Keratinocyte (primary cell): ENCODE measurements at regions not wholly inside any gene's neighbourhood (a gene's known extent, or its start where the extent isn't known, plus 50 kb on each side); places are given as distances from the start of the nearest gene placed in this dataset.

Source experiments
- DNase-seq: peaks from one replicate; pipeline ENCODE4 v3.0.0-alpha.2; 2011; ENCODE audit warnings: low read depth, missing footprints, low spot score
- FAIRE-seq: peaks from 2 replicates; lab custom pipeline; 2011; peaks lifted over from hg19 to GRCh38; lab: Jason Lieb, UNC
- H2AFZ ChIP-seq: 2 replicates; pipeline ENCODE4 v1.6.0; 2012; ENCODE audit warnings: low read length, control low read depth, inconsistent platforms; ENCODE audit not compliant: control insufficient read depth
- H3K27ac ChIP-seq: 2 replicates; pipeline ENCODE4 v1.5.1; 2011; ENCODE audit warnings: low read length; ENCODE audit not compliant: control insufficient read depth, insufficient read depth
- H3K27me3 ChIP-seq: 3 replicates; pipeline ENCODE4 v1.6.0; 2011; ENCODE audit warnings: low read length; ENCODE audit not compliant: control insufficient read depth, insufficient read depth; ENCODE audit errors: extremely low read depth
- H3K36me3 ChIP-seq, 2 experiments: 2 replicates in 1 of 2; 3 replicates in 1 of 2; pipeline ENCODE4 v1.5.1; 2011; ENCODE audit warnings: low read length in 2 of 2, mild to moderate bottlenecking in 1 of 2; ENCODE audit not compliant: control insufficient read depth in 2 of 2, insufficient read depth in 2 of 2; ENCODE audit errors: extremely low read depth in 1 of 2
- H3K4me1 ChIP-seq: 3 replicates; pipeline ENCODE4 v1.5.1; 2011; ENCODE audit warnings: low read length; ENCODE audit not compliant: control insufficient read depth, insufficient read depth; ENCODE audit errors: extremely low read depth
- H3K4me2 ChIP-seq: 3 replicates; pipeline ENCODE4 v1.6.0; 2011; ENCODE audit warnings: low read depth, low read length; ENCODE audit not compliant: control insufficient read depth, insufficient read depth; ENCODE audit errors: extremely low read depth
- H3K4me3 ChIP-seq, 3 experiments: fragments of 200-600 bp in 1 of 3; sonication (generic) in 1 of 3; 2 replicates in 2 of 3; 3 replicates in 1 of 3; pipeline ENCODE4 v1.5.1; 2011 to 2016; ENCODE audit warnings: low read length in 3 of 3, mild to moderate bottlenecking in 3 of 3, control low read depth in 2 of 3, inconsistent platforms in 1 of 3, low read depth in 1 of 3, mixed read lengths in 1 of 3, mixed run types in 1 of 3, moderate library complexity in 1 of 3; ENCODE audit not compliant: control insufficient read depth in 2 of 3, insufficient read depth in 2 of 3; ENCODE audit errors: extremely low read depth in 1 of 3
- H3K79me2 ChIP-seq: 2 replicates; pipeline ENCODE4 v1.6.0; 2012; ENCODE audit warnings: low read length; ENCODE audit not compliant: control insufficient read depth, insufficient read depth
- H3K9ac ChIP-seq: 3 replicates; pipeline ENCODE4 v1.6.0; 2011; ENCODE audit warnings: low read length; ENCODE audit not compliant: control insufficient read depth, insufficient read depth; ENCODE audit errors: extremely low read depth
- H3K9me1 ChIP-seq: 3 replicates; pipeline ENCODE4 v1.6.0; 2011; ENCODE audit warnings: low read length; ENCODE audit not compliant: control insufficient read depth, insufficient read depth; ENCODE audit errors: extremely low read depth
- H3K9me3 ChIP-seq: 2 replicates; pipeline ENCODE4 v1.5.1; 2012; ENCODE audit warnings: low read depth, low read length; ENCODE audit not compliant: control insufficient read depth
- H4K20me1 ChIP-seq: 3 replicates; pipeline ENCODE4 v1.6.0; 2011; ENCODE audit warnings: low read length; ENCODE audit not compliant: control insufficient read depth, insufficient read depth; ENCODE audit errors: extremely low read depth
- CTCF ChIP-seq, 3 experiments: IDR thresholded peaks in 1 of 3; conservative IDR thresholded peaks in 1 of 3; optimal IDR thresholded peaks in 1 of 3; 2 replicates in 2 of 3; 3 replicates in 1 of 3; pipeline versions ENCODE3 to v1.5.1; 2011; ENCODE audit warnings: low read length in 3 of 3, mild to moderate bottlenecking in 3 of 3, moderate library complexity in 2 of 3, control low read depth in 1 of 3, inconsistent platforms in 1 of 3; ENCODE audit not compliant: insufficient read depth in 2 of 3; ENCODE audit errors: extremely low read depth in 1 of 3
- EZH2 ChIP-seq: IDR thresholded peaks from one replicate; pipeline ENCODE4 v1.6.1; 2012; ENCODE audit warnings: inconsistent platforms, mild to moderate bottlenecking, low read length, moderate library complexity
- dilution Hi-C: fragments of 300-500 bp; cut with MboI; formaldehyde crosslinking; loops from one replicate; pipeline ENCODE4 v1.7.0; 2020; ENCODE audit warnings: low sequenced_read_pairs; ENCODE audit not compliant: extremely low pct_ligation_motif_present

- dilution Hi-C loops, result no loop called here
- H3K27me3 ChIP-seq, result no peaks in the 10 kb centered on the region
Measured at GRCh38 chr2:16030206-16031057, 90.1 kb downstream of the MYCN start.

GRCh38 chr2:16028644-16029043 lies 88.3 kb downstream of the MYCN start:
- Histone ChIP-seq H2AFZ (no peak overlapping the region), H3K36me3 (no peaks in the 10 kb centered on the region), H3K4me1 (no peaks in the 10 kb centered on the region), H3K4me2 (no peak overlapping the region), H3K79me2 (no peaks in the 10 kb centered on the region), H3K27me3 (no peaks in the 10 kb centered on the region), H3K4me3 (no peak overlapping the region), H4K20me1 (no peaks in the 10 kb centered on the region), H3K9me1 (no peaks in the 10 kb centered on the region), H3K9me3 (no peaks in the 10 kb centered on the region), H3K9ac (no peak overlapping the region), H3K27ac (no peak overlapping the region)
- no peak for TF ChIP-seq CTCF (optimal IDR thresholded peaks at IDR 0.05 in 1 of 3, IDR thresholded peaks at IDR 0.05 in 1 of 3, conservative IDR thresholded peaks at IDR 0.05 in 1 of 3; ENCODE audit: extremely low read depth in 1 of 3, insufficient read depth in 2 of 3, low read length in 3 of 3)
- TF ChIP-seq EZH2, result no peak
- DNase-seq (no peak), FAIRE-seq (no peak)
- dilution Hi-C loops, result no loop called here

More at GRCh38 chr2:16030206-16031057, 90.1 kb downstream of the MYCN start:
- no peaks in the 10 kb centered on the region for H3K4me1 ChIP-seq
- H3K9me3 ChIP-seq, result no peaks in the 10 kb centered on the region
- no peak for DNase-seq
- no peaks in the 10 kb centered on the region for H3K36me3 ChIP-seq
- H4K20me1 ChIP-seq, result no peaks in the 10 kb centered on the region
- no peak overlapping the region for H3K27ac ChIP-seq
- no peaks in the 10 kb centered on the region for H3K9me1 ChIP-seq
- TF ChIP-seq EZH2, result no peak
- TF ChIP-seq CTCF (optimal IDR thresholded peaks at IDR 0.05 in 1 of 3, IDR thresholded peaks at IDR 0.05 in 1 of 3, conservative IDR thresholded peaks at IDR 0.05 in 1 of 3; ENCODE audit: extremely low read depth in 1 of 3, insufficient read depth in 2 of 3, low read length in 3 of 3), result no peak
- no peak overlapping the region for H3K9ac ChIP-seq
- H2AFZ ChIP-seq, result no peak overlapping the region
- no peaks in the 10 kb centered on the region for H3K79me2 ChIP-seq
- no peak for FAIRE-seq
- H3K4me2 ChIP-seq, result no peak overlapping the region
- H3K4me3 ChIP-seq, result no peak overlapping the region
